OCI-LY1 (cell line): ENCODE measurements at regions not wholly inside any gene's neighbourhood (a gene's known extent, or its start where the extent isn't known, plus 50 kb on each side); places are given as distances from the start of the nearest gene placed in this dataset.

ENCODE experiments used
- EZH2 ChIP-seq: fragments of 200-600 bp; sonication (generic), shearing (Covaris generic); IDR thresholded peaks from 2 replicates; pipeline ENCODE4 v1.8.0; 2017; ENCODE audit warnings: borderline replicate concordance, mixed run types, mild to moderate bottlenecking, antibody characterized with exemption, low read length, moderate library complexity, mixed read lengths
- TF ChIP-seq, protein P1 (sequence below): fragments of 200-600 bp; sonication (generic), shearing (Covaris generic); IDR thresholded peaks from 2 replicates; pipeline ENCODE4 v1.5.1; 2017; ENCODE audit warnings: mild to moderate bottlenecking, antibody characterized with exemption, low read length, moderate library complexity, mixed read lengths

DNA sequence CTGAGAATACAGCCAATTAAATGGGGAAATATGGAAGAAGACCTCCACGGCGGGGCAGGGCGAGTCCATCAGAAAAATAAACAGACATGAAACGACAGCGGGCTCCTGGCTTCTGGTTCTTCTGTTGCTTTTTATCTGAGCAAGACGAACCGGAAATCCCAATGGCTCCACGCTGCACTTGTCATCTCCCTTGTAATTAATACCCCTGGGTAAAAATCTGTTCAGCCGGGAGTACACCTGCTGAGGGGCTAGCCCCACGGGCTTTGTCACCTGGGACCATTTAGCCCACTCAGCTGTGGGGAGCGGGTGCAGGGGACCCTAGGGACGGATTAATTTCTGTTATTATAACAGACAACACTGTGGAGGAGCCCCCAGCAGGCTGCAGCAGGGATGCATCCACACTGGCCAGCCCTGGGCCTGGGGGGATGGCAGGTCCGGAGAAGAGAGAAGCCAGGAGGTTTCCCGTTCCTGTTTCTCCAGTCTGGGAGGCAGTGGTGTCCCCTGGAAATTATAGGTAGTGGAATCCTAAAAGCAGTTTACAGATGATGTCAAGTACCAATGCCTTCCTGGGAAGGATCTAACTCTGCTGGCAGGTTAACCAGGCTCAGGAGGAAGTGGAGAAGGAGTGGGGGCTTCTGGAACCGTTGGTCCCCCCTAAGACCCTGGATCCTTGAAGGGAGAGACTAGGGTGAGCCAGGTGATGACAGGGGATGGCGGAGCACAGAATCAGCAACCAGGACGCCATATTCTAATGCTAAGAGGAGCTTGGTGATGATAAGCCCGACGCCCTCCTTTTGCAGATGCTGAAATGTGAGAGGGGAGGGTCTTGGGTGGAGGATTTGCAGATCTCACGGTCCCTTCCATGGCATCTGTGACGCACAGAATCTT lies 566.1 kb downstream of the PTPRU start:
- TF ChIP-seq, protein P1, sequence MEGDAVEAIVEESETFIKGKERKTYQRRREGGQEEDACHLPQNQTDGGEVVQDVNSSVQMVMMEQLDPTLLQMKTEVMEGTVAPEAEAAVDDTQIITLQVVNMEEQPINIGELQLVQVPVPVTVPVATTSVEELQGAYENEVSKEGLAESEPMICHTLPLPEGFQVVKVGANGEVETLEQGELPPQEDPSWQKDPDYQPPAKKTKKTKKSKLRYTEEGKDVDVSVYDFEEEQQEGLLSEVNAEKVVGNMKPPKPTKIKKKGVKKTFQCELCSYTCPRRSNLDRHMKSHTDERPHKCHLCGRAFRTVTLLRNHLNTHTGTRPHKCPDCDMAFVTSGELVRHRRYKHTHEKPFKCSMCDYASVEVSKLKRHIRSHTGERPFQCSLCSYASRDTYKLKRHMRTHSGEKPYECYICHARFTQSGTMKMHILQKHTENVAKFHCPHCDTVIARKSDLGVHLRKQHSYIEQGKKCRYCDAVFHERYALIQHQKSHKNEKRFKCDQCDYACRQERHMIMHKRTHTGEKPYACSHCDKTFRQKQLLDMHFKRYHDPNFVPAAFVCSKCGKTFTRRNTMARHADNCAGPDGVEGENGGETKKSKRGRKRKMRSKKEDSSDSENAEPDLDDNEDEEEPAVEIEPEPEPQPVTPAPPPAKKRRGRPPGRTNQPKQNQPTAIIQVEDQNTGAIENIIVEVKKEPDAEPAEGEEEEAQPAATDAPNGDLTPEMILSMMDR, result no peak
- TF ChIP-seq EZH2, result no peak
